ENCODE measurements at regions not wholly inside any gene's neighbourhood (a gene's known extent, or its start where the extent isn't known, plus 50 kb on each side); places are given as distances from the start of the nearest gene placed in this dataset.

DNA sequence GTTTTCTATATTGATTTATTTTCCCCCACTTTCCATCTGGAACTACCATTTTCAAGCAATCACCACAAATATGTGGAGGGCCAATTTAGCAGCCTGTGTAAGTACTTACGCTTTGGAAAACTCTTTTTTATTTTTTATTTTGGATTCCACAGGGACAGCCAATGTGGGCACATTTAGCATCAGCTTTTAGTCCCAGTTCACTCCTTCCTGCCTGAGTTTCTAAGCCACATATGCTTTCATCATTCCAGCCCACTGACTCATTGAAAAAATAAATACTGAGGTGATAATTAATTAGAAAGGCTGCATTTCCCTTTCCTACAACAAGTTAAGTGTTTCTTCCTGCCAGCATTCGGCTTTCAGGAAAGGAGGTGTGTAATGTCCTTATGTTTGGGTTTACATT lies 76.8 kb downstream of the TMEM167A start:
- TF ChIP-seq POLR2AphosphoS5 (IDR thresholded peaks at IDR 0.05; ENCODE audit: low read depth, low read length) (no peak), SIN3A (IDR thresholded peaks at IDR 0.05; ENCODE audit: borderline replicate concordance, insufficient read depth, low read depth, low read length) (no peak), TCF7L2 (IDR thresholded peaks at IDR 0.05; ENCODE audit: low read depth, low read length) (no peak)
- TF ChIP-seq, protein P1, sequence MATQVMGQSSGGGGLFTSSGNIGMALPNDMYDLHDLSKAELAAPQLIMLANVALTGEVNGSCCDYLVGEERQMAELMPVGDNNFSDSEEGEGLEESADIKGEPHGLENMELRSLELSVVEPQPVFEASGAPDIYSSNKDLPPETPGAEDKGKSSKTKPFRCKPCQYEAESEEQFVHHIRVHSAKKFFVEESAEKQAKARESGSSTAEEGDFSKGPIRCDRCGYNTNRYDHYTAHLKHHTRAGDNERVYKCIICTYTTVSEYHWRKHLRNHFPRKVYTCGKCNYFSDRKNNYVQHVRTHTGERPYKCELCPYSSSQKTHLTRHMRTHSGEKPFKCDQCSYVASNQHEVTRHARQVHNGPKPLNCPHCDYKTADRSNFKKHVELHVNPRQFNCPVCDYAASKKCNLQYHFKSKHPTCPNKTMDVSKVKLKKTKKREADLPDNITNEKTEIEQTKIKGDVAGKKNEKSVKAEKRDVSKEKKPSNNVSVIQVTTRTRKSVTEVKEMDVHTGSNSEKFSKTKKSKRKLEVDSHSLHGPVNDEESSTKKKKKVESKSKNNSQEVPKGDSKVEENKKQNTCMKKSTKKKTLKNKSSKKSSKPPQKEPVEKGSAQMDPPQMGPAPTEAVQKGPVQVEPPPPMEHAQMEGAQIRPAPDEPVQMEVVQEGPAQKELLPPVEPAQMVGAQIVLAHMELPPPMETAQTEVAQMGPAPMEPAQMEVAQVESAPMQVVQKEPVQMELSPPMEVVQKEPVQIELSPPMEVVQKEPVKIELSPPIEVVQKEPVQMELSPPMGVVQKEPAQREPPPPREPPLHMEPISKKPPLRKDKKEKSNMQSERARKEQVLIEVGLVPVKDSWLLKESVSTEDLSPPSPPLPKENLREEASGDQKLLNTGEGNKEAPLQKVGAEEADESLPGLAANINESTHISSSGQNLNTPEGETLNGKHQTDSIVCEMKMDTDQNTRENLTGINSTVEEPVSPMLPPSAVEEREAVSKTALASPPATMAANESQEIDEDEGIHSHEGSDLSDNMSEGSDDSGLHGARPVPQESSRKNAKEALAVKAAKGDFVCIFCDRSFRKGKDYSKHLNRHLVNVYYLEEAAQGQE (IDR thresholded peaks at IDR 0.05; ENCODE audit: insufficient read depth in 1 of 2, low read depth in 2 of 2, low read length in 1 of 2), result no peak
- TF ChIP-seq, protein P2, sequence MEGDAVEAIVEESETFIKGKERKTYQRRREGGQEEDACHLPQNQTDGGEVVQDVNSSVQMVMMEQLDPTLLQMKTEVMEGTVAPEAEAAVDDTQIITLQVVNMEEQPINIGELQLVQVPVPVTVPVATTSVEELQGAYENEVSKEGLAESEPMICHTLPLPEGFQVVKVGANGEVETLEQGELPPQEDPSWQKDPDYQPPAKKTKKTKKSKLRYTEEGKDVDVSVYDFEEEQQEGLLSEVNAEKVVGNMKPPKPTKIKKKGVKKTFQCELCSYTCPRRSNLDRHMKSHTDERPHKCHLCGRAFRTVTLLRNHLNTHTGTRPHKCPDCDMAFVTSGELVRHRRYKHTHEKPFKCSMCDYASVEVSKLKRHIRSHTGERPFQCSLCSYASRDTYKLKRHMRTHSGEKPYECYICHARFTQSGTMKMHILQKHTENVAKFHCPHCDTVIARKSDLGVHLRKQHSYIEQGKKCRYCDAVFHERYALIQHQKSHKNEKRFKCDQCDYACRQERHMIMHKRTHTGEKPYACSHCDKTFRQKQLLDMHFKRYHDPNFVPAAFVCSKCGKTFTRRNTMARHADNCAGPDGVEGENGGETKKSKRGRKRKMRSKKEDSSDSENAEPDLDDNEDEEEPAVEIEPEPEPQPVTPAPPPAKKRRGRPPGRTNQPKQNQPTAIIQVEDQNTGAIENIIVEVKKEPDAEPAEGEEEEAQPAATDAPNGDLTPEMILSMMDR (IDR thresholded peaks at IDR 0.05), result no peak
